ENCODE measurements at regions not wholly inside any gene's neighbourhood (a gene's known extent, or its start where the extent isn't known, plus 50 kb on each side); places are given as distances from the start of the nearest gene placed in this dataset.

DNA sequence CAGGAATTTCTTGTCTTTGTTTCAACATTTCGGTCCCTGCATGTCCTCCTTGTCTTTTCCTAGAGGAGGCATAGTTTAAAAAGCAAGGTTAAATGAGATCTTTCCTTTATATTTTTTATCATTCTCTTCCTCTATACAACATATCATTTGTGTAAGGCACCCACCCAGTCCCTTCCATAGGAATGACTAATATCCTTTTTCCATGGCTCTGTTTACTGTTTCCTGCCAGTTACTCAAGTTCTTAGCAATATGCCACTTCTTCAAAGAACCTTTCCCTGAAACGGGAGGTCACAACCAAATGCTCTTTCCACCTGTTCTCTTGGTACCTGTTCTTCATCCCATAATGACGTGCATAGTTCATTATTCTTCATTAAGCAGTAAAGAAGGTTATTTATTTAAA lies 1237.1 kb upstream of the GOT2 start:
- TF ChIP-seq, protein P1, sequence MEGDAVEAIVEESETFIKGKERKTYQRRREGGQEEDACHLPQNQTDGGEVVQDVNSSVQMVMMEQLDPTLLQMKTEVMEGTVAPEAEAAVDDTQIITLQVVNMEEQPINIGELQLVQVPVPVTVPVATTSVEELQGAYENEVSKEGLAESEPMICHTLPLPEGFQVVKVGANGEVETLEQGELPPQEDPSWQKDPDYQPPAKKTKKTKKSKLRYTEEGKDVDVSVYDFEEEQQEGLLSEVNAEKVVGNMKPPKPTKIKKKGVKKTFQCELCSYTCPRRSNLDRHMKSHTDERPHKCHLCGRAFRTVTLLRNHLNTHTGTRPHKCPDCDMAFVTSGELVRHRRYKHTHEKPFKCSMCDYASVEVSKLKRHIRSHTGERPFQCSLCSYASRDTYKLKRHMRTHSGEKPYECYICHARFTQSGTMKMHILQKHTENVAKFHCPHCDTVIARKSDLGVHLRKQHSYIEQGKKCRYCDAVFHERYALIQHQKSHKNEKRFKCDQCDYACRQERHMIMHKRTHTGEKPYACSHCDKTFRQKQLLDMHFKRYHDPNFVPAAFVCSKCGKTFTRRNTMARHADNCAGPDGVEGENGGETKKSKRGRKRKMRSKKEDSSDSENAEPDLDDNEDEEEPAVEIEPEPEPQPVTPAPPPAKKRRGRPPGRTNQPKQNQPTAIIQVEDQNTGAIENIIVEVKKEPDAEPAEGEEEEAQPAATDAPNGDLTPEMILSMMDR (IDR thresholded peaks at IDR 0.05 in 4 of 5, conservative IDR thresholded peaks at IDR 0.05 in 1 of 5), result no peak
- TF ChIP-seq POLR2A (IDR thresholded peaks at IDR 0.05), result no peak
